Left renal pelvis (tissue), 4 donors: ENCODE measurements at regions not wholly inside any gene's neighbourhood (a gene's known extent, or its start where the extent isn't known, plus 50 kb on each side); places are given as distances from the start of the nearest gene placed in this dataset.
"Not testable (repeated sequence)": the region's sequence is repeated elsewhere in the genome, so short reads cannot be mapped to it uniquely, and the experiment has no call there.

Experiments used
- DNase-seq, 4 donors: peaks; one replicate each; pipeline ENCODE4 v3.0.0-alpha.2; 2013; ENCODE audit warnings: low read depth in 4 of 4, low spot score in 3 of 4

DNA sequence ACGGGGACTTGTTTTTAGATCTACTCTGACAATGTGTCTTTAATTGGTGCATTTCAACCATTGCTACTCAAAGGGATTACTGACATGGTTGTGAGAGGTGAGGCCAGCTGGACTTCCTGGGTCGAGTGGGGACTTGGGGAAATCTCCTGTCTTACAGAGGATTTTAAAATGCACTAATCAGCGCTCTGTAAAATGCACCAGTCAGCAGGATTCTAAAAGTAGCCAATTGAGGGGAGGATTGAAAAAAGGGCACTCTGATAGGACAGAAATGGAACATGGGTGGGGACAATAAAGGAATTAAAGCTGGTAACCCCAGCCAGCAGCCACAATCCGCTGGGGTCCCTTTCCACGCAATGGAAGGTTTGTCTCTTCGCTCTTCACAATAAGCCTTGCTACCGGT is 122.5 kb upstream of the SNRPN start:
- no peak for DNase-seq

DNA sequence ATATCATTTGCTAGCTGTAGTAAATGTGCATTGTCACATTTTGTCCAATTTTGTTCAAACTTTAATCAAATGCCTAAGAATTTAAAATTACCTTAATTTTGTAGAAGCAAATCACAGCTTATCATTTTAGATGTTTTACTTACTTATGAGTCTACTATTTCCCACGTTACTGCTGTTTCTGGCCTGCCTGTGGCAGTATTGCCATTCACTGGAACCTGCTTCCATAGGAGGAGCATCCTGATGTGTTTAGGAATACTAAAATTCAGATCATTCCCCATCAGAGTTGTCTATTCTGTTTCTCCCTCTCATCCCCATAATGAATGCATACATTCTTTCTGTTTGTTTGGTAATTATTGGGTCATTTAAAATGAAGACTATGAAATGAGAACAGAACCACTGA is 119.5 kb upstream of the SNRPN start:
- DNase-seq: no peak

DNA sequence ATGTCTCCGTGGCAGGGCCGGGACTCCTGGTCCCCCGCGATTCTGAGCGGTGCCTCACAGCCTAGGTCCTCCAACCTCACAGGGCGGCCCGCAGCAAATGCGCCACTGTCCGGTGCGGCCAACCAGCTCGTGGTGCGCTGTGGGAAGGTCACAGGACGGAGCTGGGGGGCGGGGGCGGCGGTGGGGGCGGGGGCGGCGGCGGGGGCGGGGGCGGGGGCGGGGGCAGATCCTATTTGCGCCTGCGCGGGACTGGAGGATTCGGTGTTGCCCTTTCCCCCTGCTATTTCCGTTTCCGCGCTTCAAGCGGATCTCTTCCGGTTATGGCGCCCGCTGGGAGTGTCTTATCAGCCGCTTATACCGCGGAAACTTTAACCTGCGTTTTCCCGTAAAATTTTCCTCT is 106.7 kb upstream of the SNRPN start:
- peak in 1 of 4 donors; percentile 22 for DNase-seq

DNA sequence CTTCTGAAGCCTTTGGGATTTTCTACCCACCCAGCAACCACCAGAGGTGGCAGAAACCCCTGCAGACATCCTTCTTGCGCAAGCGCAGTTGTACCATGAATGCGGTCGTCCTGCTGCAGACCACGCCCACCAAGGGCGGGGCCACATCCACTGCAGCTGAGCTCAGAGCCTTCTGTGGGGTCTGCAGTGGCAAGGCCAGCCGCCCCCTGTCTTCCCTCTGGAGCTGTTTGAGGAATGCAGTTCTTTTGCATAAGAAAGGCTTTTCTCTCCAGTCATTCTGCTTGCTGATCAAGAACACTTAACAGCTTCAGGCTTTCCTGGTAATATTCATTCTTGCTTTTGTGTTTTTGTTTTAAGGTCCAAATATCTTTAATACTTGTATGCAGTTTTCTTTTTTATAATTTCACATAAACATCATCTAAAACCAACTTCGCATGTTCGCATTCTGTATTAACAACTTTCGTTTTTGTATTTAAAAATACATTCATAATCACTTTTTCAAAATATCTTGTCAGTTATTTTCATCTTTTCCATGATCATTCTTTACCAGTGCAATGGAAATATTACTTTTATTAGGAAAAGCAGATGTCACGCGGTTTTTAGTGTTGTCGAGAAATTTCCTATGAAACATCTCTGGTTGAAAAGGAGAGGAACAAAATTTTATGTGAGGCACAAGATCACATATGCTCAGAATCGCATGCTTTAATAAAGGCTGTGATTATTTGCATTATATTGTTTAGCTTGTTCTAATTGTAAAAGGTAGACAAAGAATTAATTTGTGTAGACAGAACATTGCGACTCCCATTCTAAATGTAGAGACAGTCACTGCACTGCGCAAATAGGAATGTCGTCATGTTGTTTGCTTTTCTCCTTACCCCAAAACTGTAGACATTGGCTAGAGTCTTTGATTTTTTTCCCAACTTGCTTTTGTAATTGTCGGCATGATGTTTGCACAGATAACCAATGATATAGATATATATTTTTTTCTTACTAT is 98.1 kb upstream of the SNRPN start:
- DNase-seq: no peak

DNA sequence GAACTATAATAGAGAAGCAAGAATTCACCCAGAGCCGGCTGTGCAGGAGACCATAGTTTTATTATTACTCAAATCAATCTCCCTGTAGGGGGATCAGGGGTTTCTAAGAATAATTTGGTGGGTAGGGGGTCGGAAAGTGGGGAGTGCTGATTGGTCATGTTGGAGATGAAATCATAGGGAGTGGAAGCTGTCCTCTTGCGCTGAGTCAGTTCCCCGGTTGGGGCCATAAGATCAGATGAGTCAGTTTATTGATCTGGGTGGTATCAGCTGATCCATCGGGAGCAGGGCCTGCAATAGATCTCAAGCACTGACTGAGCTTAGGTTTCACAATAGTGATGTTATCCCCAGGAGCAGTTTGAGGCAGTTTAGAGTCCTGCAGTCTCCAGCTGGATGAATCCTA is 97.0 kb upstream of the SNRPN start:
- DNase-seq: no peak

DNA sequence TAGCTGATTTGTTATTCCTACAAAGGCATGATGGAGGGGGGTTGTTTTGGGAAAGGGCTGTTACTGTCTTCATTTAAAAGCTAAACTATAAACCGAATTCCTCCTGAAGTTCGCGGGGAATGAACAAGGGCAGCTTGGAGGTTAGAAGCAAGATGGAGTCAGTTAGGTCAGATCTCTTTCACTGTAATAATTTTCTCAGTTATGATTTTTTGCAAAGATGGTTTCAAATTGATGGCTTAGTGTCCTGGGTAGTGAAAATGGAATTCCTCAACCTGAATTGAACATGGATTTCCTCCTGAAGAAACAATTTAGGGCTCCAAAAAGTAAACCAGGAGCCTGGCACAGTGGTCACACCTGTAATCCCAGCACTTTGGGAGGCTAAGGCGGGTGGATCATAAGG is 96.6 kb upstream of the SNRPN start:
- DNase-seq: not testable (repeated sequence)

DNA sequence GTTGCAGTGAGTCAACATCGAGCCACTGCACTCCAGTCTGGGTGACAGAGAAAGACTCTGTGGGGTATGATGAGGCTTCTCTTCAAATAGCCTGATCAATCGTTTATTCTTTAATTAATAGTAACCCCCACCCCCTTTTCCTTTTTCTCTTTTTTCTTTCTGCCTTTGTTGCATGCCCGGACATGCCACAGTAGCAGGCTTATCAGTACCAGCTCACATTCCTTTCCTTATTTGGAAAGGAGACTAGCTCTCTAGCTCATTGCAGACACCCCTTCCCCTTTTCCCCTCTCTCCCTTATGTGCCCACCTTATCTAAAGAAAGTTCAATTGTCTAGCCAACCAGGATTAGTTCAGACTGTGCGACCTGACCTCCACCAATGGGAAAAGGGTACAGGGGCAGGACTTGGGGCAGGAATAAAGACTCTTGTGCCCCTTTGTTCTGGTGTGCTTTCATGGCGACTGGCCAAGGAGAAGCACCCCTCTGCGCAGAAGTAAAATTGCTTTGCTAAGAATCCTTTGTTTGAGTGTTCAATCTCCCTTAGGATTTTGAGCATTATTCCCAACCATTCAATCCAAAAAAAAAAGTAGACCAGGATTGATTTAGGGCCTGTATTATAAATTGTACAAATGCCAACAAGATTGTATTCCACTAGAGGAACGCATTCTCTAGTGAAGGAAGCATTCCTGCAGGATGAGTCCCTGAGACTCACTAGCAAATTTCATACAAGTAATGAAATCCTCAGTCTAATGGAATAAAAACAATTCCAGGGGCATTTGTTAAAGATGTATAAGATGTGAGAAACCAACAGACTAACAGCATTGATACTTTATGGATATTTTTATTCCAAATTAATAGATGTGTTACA is 95.8 kb upstream of the SNRPN start:
- DNase-seq: no peak

DNA sequence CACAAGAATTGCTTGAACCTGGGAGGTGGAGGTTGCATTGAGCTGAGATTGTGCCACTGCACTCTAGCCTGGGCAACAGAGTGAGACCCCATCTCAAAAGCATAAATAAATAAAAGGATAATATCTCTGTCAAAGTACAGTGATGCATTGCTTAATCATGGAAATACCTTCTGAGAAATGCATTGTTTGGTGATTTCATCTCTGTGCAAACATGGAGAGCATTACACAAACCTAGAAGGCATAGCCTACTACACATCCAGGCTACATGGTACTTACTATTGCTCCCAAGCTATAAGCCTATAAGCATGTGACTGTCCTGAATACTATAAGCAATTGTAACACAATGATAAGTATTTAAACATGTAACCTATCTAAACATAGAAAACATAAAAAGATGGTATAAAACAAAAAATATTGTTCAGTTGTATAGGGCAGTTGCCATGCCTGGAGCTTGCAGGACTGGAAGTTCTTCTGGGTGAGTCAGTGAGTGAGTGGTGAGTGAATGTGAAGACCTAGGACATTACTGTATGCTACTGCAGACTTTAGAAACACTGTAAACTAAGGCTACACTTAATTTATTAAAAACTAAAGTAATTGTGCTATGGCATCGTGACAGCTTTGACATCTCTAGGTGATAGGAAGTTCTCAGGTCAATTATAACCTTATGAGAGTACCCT is 93.6 kb upstream of the SNRPN start:
- DNase-seq: no peak

DNA sequence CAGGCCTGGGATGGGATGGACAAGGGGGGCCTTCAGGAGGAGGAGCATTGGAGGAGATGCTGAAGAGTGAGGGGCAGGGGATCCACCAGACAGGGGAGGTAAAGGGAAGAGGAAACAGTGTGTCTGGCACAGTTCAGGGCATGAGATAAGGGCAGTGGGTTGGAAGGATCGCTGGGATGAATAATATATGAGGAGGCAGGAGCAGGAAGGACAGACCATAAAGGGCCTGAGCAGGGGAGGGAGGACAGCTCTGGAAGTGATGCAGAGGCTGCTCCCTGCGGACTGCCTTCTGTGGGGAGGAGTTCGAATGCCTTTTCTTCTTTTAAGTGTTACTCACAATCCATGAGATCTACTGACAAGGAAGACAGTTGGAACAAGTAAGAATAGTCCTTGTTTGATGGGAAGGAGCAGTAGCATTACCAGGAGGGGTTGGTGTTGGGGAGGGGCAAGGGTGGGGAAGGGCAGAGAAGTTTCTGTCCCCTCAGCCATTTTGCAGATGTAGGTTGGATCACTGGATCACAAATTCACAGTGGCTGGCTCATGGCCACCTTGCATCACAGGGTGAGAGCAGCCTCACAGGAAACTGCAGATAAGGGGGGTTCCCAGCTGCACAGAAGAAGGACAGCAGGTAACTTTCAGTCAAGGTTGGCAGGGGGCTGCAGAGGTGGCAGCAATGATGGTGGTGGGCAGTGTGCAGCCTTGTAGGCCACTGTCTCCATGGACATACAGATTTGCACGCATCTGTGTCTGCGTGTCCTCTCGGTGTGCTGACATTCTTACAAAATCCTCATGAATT is 91.9 kb upstream of the SNRPN start:
- no peak for DNase-seq

DNA sequence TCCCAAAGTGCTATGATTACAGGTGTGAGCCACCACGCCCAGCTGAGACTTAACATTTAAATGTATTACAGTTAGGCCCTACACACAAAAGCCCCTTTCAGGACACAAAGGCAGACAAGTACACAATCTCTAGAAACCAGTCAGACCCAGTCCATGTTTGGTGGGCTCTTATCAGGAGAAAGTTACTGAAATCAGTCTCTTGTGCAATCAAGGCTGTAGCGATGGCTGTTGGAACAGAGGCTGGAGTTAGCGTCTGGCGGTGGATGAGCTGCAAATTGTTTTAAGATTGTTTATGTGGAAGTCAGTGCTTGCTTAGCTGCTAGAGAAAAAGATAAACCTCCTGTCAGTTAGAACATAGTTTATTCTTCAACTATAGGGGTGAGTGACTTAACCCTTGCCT is 89.5 kb upstream of the SNRPN start:
- DNase-seq: no peak

DNA sequence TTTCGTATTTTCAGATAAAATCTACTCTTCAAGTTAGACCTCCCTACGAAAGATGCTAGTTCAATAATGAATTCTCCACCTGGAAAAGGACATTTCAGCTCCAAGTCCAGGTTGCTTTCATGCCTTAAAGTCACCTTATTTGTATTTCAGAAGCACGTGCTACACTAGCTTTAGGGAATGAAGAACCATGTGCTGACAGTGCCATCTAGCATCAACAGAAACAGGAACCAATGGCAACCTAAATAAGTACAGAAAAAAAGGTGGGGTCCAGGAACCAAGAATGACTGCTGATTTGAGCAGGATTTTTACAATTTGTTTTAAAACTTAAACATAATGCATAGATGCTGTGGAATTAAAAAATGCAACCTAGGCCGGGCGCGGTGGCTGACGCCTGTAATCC is 77.6 kb upstream of the SNRPN start:
- no peak for DNase-seq

DNA sequence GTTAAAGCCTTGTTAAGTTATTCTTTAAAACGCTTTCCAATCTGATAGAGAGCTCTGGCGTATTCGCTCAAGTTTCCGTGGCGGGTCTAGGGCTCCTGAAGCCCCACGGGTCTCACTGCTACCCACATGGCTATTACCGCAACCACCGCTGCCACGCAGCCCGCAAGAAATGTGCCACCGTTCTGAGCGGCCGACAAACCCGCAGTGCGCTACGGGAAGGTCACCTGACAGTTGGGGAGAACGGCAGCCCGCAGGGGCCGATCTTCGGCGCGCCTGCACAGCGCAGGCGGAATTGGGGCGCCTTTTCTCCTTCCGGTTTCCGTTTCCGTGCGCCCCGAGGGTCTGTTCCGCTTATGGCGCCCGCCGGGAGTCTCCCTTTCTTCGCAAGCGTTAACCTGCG is 76.6 kb upstream of the SNRPN start:
- DNase-seq: peak in 3 of 4 donors; percentile 27 to 47 (median 46)

DNA sequence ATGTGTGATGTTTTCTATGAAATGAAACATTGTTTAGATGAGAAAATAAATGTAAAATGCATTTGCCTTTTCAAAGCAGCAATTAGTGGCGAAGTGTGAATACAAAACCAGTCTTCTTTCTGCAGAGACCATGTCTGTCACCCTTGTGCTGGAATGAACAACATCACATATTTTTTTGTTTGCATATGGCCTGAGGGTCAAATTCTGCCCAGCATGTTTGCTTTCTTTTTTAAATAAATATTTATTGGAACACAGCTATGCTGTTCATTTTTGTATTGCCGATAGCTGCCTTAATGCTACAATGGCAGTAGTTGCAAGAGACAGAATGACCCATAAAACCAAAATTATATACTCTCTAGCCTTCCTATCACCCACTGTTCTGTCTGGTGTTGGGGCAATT is 75.3 kb upstream of the SNRPN start:
- DNase-seq: no peak

DNA sequence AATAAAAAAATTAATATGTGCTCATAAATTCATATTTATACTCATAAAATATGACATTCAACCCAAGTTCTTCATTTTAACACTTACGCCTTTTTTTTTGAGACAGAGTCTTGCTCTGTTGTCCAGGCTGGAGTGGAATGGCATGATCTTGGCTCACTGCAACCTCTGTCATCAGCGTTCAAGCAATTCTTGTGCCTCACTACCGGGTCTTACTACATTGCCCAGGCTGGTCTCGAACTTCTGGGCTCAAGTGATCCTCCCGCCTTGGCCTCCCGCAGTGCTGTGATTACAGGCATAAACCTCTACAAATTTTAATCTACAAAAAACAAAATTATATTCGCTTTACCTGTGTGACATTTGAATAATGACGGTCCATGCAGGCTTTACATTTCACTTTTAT is 74.1 kb upstream of the SNRPN start:
- no peak for DNase-seq

DNA sequence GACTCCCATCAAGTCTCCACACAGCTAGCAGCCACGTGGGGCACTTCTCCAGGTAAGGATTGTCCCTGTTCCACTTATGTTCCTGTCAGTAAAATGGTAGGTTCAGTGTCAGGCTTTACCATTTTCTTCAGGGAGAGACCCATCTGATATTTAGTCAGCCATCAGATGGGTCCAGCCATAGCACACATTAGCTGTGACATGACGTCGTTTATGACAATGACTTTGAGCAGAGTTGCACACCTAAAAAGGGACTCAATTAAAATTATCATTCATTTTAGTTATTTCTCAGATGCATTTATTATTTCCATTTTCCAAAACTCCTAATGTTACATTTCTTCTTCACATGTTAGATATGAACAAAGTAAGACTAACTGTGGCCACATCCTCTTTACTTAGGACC is 68.2 kb upstream of the SNRPN start:
- DNase-seq: no peak

DNA sequence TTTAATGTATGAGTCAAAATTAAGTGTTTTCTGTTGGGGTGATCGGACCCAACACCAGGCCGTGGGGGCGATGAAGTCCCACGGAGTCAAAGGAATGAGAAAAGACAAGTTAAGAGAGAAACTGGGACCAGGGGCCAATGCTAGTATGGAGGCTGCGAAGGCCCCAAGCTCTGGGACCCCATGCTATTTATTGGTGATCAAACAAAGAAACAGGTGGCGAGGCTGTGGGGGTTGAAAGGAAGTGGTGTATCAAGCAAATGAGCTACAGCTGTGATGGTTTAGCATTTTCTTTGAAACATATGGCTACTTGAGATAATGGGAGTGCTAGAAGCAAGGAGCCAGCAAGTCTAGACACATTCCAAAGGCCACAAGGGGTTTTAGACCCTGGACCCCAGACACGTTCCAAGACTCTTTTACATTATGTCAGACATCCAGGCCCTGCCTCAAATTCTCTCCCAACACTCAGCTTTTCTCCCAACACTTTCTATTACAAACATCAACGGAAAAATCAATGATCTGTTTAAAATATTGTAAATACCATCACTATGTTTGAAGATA is 56.0 kb upstream of the SNRPN start:
- no peak for DNase-seq

DNA sequence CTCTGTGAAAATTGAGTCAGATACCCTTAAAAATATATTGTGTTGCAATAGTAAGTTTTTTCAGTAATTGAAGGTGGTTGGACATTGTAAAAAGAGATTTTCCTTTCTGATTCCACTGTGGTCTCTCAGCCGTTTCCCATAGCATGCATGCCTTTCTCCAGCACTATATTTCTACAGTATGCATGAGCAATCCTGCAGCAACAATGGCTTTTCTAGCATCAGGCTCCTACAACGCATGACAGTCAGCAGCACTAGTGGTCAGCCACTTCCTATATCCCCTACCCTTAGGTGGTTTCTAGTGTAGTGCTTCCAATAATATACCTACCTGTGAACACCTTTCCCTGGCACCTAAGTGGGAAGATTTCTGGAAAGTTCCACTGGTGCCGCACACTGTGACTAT is 55.4 kb upstream of the SNRPN start:
- DNase-seq: no peak

DNA sequence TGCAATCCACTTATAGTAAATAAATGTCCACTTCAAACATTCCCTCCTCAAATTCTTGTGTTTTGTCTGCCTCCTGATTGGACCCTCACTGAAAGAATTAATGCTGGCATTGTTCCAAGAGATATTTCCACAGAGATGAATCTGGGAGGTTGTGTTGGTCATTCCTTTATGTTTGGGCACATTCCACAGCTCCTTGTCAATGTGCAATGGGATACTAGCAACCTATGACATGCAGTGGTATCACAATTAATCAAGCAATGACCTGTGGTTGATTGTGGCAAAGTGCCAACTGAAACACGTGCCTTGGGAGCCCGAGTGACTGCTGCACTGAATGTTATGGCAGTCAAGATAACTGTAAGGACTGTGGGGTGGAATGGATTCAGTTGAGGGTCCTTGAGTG is 55.0 kb upstream of the SNRPN start:
- no peak for DNase-seq

DNA sequence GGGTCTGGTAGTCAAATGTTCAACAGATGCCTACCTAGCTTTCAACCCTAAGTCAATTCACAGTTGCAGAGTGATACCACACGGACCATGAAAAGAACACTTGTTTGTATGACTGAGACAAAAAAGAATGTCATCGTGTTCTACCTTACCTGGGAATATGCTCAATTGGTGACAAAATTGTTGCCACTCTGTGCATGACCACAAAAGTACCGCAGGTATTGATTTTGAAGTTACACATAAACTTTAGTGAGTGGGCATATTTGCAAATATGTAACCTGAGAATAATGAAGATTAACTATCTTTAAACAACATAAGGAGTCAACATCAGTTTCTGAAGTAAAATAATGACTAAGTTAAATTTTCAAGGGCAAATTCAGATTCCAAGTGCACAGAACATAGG is 53.4 kb upstream of the SNRPN start:
- no peak for DNase-seq
